LNCAP (cell line): ENCODE measurements at regions not wholly inside any gene's neighbourhood (a gene's known extent, or its start where the extent isn't known, plus 50 kb on each side); places are given as distances from the start of the nearest gene placed in this dataset.

ENCODE experiments used
- TF ChIP-seq, protein P1 (sequence below): fragments of 450-650 bp; IDR thresholded peaks from 2 replicates; pipeline ENCODE4 v1.5.1; 2017; ENCODE audit warnings: mild to moderate bottlenecking

DNA sequence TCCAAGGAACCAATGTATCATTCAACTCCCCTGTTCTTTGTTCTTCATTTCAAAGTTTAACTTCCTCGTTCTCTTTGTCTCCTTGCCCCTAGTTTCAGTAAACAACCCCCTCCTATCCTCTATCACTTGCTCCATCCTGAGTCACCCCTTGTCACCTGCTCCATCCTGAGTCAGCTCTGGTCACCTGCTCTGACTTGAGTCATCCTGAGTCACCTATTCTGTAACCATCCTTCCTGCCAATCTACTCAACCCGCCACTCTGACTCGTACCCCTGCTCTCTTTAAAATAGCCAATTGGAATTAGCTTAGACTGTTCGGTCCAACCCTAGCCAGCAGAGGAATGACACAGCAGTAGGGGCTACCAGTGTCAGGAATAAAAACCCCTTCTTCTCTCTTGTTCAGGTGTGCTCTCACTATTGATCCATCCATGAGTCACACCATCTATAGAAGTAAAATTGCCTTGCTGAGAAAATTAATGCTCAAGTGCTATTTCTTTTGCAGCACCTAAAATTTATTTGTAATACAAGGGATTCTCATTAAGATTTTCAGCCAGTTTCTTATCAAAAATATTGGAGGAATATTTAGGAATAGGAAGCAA is 326.8 kb downstream of the AKAIN1 start:
- TF ChIP-seq, protein P1, sequence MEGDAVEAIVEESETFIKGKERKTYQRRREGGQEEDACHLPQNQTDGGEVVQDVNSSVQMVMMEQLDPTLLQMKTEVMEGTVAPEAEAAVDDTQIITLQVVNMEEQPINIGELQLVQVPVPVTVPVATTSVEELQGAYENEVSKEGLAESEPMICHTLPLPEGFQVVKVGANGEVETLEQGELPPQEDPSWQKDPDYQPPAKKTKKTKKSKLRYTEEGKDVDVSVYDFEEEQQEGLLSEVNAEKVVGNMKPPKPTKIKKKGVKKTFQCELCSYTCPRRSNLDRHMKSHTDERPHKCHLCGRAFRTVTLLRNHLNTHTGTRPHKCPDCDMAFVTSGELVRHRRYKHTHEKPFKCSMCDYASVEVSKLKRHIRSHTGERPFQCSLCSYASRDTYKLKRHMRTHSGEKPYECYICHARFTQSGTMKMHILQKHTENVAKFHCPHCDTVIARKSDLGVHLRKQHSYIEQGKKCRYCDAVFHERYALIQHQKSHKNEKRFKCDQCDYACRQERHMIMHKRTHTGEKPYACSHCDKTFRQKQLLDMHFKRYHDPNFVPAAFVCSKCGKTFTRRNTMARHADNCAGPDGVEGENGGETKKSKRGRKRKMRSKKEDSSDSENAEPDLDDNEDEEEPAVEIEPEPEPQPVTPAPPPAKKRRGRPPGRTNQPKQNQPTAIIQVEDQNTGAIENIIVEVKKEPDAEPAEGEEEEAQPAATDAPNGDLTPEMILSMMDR: no peak

DNA sequence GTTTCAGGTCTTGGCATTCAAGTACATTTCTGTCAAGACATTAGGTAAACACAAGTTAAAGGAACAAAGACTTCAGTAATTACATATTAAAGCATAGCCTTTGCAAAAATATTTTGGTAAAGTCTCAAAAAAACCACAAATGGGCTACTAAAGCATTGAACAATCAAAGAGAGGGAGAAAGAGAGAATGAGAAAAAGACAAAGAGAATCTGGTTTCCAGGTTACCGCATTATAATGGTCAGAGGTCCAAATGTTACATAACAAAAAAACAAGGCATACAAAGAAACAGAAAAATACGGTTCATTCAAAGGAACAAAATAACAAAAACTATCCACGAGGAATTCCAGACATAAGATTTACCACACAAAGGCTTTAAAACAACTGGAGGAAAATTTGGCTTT is 327.9 kb downstream of the AKAIN1 start:
- TF ChIP-seq, protein P1: no peak

DNA sequence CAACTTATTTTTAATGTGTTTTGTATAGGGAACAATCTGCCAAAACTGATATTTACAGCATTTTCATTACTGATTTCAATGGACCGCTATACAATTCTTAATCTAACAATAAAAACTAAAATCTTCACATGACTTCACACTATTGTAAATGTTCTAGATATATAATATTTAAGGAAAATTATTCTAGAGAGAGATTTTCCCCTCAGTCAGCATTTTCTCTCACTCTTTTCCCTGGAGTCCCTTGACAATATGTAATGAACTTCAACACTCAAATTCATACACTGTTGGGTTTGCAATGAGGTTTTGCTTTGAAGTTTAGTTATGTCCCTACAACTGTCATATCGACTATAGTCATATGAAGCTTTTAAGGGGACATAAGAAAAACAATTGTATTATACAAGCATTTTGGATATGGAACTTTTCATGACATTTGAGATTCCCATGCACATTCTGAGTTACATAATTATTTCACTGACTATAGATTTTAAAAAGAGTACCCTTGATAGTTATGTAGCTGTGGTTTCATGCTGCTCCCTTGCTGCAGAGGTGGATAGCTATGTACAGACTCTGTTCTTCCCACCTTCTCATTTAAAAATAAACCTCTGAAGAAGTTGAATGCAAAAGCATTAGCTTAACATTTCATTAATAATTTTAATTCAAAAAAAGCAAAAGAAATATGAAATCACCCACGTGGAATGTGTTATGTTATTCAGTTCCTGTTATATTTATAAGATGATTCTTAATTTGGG is 338.5 kb downstream of the AKAIN1 start:
- TF ChIP-seq, protein P1: no peak

DNA sequence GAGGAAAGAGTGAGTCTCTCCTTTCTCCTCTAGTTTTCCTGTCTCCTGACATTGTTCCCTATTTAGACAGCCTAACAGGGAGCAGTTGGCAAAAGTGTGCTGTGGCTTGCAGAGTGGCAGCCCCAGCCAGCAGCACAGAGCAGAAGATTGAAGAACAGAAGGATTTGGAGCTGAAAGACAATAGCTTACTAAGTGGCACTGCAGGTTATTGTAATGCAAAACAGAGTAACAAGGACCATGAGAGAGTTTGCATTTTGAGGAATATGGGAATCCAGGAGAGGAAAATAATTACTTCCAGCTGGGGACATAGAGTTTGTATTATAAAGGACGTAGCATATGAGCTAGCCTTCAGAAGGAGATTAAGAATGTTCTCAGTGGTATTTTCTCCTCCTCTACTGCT is 342.4 kb downstream of the AKAIN1 start:
- TF ChIP-seq, protein P1: no peak

DNA sequence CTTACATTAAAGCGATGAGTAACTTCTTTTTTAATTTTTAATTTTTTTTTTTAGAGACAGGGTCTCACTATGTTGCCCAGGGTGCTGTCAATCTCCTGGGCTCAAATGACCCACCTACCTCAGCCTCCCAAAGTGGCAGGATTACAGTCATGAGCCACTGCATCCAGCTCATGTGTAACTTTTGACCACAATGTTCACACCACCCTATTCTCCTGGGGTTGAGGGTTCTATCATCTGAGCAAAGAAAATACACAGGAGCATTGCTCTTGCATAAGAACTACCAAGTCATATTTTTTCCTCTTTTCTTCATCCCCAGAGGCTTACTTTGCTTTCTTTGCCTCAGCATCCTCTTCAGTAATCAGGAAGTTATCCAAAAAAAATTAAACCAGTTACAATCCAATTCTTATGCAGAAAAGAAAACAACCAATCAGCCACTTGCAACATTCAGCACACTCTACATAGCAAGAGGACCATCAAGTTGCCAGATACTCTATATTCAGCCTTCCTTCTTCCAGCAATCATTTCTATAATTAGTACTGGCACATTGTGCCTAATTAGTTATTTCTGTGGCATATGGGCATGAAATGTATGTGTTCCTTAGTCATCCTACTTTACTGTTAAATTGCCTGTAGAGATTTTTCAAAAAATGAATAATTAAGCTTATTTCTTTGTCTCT is 345.6 kb downstream of the AKAIN1 start:
- TF ChIP-seq, protein P1: no peak

DNA sequence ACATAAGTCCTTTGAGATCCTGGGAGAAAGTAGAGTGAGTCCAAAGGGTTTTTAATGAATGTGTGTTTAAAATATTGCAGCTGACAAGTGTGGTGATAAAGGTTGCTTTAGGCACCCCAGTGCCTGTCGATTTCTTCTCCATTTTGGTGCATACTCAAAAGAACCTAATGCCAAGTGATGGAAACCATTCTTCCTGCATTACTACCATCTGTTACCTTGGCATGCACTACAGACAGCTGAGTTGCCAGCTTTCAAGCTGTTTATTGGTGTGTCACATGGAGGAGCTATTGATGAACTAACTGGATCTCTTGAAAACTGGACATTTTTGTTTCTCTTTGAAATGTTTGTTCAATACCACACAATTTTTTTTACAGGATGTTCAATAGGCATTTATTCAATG is 350.0 kb downstream of the AKAIN1 start:
- TF ChIP-seq, protein P1: no peak

DNA sequence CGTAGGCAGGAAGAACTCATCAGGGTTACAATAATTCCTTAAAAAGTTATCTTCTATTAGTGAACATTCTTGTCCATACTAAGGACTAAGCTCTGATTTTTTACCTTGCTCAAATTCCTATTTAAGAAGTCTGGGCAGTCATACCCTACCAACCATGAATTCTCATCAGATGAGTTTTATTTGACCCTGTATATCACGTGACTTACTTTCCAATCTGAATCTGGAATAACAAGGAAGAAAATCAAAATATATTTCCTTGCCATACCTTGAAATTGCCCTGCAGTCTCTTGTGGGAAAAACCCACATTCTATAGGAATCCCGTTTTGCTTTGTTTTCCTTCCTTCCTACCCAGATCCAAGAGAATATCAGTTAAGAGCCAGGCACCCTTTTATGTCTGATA is 352.7 kb downstream of the AKAIN1 start:
- TF ChIP-seq, protein P1: no peak
